Sigmoid colon (tissue), 4 donors: ENCODE measurements at regions not wholly inside any gene's neighbourhood (a gene's known extent, or its start where the extent isn't known, plus 50 kb on each side); places are given as distances from the start of the nearest gene placed in this dataset.

Experiments
- EP300 ChIP-seq, 4 donors: sonication (generic); formaldehyde crosslinking; IDR thresholded peaks; one replicate each; pipeline ENCODE4 v1.6.1; 2017; ENCODE audit warnings: antibody characterized with exemption in 4 of 4
- POLR2A ChIP-seq, 2 donors: fragments of 450-650 bp; IDR thresholded peaks; one replicate each; pipeline ENCODE4 v1.6.1; 2016; ENCODE audit warnings: antibody characterized with exemption in 2 of 2, mild to moderate bottlenecking in 2 of 2, moderate library complexity in 2 of 2
- POLR2AphosphoS5 ChIP-seq, 4 donors: sonication (generic); formaldehyde crosslinking; IDR thresholded peaks; one replicate each; pipeline ENCODE4 v1.6.1; 2017; ENCODE audit warnings: antibody characterized with exemption in 4 of 4
- TF ChIP-seq, protein P1 (sequence below), 4 experiments: fragments of 450-650 bp in 3 of 4; fragments of 200-600 bp in 1 of 4; IDR thresholded peaks; one replicate each; pipeline ENCODE4 v1.5.1; 2016 to 2019; ENCODE audit warnings: antibody characterized with exemption in 4 of 4, mild to moderate bottlenecking in 3 of 4, moderate library complexity in 2 of 4

DNA sequence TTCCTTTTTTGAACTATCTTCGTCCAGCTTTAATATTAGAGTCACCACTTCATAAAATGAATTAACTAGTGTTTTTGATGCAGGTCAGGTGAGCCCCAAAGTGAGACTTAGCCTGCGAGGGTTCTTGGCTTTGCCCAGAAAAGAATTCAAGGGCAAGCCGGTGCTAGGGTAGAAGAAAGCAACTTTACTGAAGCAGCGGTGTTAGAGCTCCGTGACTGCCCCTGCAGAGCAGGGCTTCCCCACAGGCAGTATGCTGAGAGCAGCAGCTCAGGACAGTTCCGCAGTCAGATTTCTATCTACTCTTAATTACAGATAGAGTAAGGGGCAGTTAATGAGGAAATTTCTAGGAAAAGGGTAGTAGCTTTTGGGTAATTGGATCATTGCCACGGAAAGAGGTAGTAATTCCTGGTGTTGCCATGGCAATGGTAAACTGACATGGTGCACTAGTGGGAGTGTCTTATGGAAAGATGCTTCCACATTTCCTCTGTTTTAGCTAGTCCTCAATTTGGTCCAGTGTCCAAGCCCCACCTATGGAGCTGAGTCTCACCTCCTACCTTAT, 432.2 kb upstream of the ZNF507 start:
- TF ChIP-seq POLR2AphosphoS5 (IDR thresholded peaks at IDR 0.05) (no peak), POLR2A (IDR thresholded peaks at IDR 0.05) (no peak), EP300 (IDR thresholded peaks at IDR 0.05) (no peak)
- TF ChIP-seq, protein P1, sequence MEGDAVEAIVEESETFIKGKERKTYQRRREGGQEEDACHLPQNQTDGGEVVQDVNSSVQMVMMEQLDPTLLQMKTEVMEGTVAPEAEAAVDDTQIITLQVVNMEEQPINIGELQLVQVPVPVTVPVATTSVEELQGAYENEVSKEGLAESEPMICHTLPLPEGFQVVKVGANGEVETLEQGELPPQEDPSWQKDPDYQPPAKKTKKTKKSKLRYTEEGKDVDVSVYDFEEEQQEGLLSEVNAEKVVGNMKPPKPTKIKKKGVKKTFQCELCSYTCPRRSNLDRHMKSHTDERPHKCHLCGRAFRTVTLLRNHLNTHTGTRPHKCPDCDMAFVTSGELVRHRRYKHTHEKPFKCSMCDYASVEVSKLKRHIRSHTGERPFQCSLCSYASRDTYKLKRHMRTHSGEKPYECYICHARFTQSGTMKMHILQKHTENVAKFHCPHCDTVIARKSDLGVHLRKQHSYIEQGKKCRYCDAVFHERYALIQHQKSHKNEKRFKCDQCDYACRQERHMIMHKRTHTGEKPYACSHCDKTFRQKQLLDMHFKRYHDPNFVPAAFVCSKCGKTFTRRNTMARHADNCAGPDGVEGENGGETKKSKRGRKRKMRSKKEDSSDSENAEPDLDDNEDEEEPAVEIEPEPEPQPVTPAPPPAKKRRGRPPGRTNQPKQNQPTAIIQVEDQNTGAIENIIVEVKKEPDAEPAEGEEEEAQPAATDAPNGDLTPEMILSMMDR (IDR thresholded peaks at IDR 0.05), result no peak
